Inflammatory macrophage treated with lipopolysaccharide for 1 hour (primary cell): ENCODE measurements at regions not wholly inside any gene's neighbourhood (a gene's known extent, or its start where the extent isn't known, plus 50 kb on each side); places are given as distances from the start of the nearest gene placed in this dataset.

Experiments used
- DNase-seq, 2 donors: peaks; one replicate each; pipeline ENCODE4 v3.0.0-alpha.2; 2020 to 2022

DNA sequence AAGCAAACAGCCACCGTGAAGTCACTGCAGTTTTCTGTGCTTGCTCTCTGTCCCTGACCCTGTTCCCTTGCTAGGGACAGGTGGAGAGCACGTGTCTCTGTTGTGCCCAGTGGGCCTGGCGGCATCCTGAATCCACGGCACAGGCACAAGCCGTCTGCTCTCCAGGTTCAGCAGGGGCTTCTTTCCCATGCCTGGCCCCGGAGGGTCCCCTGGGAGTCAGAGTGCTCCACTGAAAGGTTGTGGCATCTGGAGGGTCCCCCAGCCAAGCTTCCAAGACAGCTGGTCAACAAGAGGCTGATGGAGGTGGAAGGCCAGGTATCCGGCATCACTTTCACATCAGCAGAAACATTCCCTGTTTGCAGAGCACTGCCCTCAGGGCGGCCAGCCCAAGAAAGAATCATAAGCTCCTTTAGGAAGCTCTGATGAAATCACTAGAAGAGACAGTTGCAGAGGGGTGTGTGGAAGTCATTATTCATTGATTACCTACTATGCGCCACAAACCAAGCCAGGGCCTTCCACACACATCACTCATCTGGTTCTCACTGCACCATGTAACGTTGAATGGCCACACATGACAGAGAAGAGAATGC is 346.4 kb upstream of the B3GAT1 start:
- DNase-seq = no peak

GRCh38 chr11:134757633-134758032 is 345.6 kb upstream of the B3GAT1 start:
- DNase-seq = no peak

DNA sequence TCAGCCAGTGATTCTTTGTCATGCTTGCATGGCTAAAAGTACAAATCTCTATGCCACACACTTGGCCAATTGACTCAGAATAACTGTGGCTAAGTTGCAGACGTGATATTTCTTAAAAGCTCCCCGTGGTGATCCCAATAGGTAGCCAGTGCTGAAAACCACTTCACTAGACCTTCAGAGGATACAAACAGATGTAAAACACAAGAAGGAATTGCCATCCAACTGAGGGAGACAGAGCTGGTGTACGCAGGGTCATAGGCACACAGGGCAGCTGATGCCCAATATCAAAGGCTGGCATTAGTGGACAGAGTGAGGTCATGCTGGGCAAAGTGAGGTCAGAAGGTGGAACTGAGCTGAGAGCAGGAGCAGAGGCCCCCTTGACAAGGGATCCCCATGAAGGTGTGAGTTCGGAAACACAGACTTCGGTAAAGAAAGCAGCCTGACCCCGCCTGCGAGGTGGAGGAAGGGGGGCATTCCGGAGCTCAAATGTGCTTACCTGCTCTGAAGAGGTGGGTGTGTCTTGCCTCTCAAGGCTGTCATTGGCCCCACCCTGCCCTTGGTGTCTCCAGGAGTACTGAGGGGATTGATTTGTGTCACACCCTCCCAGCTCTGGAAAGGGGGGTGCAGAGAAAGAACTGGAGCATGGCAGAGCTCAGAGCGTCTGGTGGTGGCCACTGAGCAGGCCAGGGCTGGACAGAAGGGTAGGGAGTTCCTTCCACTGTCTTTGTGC is 344.9 kb upstream of the B3GAT1 start:
- no peak for DNase-seq

GRCh38 chr11:134755535-134755934 is 343.5 kb upstream of the B3GAT1 start:
- DNase-seq = no peak

- DNase-seq = no peak
Measured at GRCh38 chr11:134754521-134755198, 342.6 kb upstream of the B3GAT1 start.

GRCh38 chr11:134753771-134754520 is 341.9 kb upstream of the B3GAT1 start:
- DNase-seq = no peak

DNA sequence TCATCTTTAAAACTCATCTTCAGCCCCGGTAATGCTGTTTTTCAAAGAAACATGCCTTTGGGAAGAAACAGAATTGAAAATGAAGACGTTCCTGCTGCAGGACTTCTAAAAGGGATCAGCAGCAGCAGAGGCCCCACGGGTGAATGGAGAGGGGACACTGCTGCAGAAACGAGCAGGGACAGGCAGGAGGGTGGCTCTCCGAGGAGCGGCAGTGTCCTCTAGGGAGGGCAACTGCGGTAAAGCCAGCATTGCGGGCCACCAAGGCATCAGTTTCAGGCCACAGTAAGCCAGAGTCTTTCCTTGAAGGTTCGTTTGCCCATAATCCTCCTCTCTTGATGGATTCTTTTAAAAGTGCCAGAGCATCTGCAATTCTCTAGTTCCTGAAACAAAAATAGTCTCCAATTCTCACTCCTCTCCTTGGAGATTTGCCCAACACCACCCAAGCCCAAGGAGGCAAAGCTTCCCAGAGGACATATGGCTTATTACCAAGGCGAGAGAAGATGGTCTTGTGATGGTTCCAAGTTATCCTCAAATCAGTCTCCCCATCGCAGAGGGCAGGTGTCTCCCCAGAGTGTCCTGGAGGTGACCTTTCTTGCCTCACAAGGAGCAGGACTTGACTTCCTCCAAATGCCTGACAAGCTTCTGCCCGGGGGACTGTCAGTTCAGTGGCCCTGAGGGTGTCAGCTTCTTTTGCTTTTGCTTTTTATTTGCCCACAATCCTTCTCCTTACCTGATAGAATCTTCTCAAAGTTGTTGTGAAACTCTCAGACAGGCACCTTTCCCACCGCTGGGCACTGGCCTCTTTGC is 341.1 kb upstream of the B3GAT1 start:
- no peak for DNase-seq

DNA sequence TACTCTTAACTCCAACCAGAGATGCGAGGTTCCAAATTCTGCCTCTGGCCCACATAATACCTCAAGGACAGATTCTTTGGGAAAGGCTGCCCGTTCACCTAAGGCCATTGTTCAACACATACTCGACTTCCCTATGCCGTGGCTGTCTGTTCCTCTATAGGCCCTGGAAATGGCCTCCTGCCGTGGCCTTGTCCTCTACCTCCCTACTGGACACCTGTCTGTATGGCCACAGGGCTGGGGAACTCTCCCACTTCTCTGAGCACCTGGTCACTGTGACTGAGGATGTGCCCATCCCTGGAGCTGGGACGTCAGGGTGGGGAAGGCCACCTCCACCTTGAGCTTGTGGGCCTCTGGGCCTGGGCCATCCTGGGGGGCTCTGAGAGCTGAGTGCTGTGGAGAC is 340.5 kb upstream of the B3GAT1 start:
- no peak for DNase-seq

- no peak for DNase-seq
Measured at GRCh38 chr11:134751766-134752165, 339.7 kb upstream of the B3GAT1 start.

GRCh38 chr11:134751031-134751585 is 339.1 kb upstream of the B3GAT1 start:
- DNase-seq = no peak

DNA sequence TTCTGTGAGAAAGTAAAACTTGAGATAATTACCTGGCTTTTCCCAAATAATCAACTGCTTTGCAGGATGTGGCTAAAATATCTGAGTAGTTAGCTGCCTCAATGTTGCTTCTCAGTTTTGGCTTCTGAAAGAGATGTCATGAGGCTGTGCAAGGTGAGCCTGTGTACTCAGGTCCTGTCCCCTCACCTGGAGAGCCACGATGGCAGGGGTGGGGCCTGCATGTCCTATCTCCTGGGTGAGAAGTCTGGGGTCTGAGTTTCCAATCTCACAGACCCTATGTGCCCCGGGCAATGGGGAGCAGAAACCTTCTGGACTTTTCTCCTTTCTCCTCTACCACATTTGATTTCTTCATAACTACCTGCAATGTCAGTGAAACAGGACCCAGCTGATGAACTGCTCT is 338.6 kb upstream of the B3GAT1 start:
- no peak for DNase-seq

GRCh38 chr11:134749040-134749839 is 337.2 kb upstream of the B3GAT1 start:
- no peak for DNase-seq

GRCh38 chr11:134746609-134747008 is 334.6 kb upstream of the B3GAT1 start:
- no peak for DNase-seq

DNA sequence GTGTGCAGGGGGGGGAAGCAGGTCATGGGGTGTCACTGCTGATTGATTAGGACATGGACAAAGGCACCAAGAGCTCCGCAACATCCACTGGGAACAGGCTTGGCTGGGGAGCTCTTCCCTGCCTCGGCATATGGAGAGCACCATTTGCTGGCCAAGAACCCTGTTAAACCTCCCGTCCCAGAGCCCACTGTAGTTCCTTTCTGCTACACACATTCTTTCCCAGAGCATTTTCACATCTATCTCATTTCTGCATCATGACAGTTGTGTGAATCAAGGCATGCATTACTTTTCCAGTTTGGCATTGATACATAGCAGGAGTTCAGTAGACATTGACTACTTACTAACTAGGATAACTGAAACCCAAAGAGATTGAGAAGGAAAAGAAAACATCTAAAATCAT is 333.4 kb upstream of the B3GAT1 start:
- DNase-seq = no peak

- DNase-seq = no peak
Measured at GRCh38 chr11:134743820-134744195, 331.8 kb upstream of the B3GAT1 start.

- DNase-seq = no peak
Measured at GRCh38 chr11:134742956-134743819, 331.1 kb upstream of the B3GAT1 start.

DNA sequence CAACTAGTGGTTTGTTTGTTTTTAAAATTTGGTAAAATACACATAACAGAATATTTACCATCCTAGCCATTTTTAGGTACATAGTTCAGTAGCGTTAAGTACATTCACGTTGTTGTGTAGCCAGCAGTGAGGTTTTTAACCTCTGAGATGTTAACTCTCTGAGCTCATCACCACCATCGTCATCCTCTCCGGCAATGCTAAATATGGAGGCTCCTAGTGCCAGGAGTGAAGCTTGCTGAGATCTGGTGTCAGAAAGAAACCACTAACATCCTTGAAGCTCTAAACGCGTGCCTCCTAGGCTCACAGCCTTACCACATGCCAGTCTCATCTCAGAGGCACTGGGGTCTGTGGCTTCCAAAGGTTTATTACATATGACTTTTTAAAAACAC is 330.2 kb upstream of the B3GAT1 start:
- DNase-seq = no peak

DNA sequence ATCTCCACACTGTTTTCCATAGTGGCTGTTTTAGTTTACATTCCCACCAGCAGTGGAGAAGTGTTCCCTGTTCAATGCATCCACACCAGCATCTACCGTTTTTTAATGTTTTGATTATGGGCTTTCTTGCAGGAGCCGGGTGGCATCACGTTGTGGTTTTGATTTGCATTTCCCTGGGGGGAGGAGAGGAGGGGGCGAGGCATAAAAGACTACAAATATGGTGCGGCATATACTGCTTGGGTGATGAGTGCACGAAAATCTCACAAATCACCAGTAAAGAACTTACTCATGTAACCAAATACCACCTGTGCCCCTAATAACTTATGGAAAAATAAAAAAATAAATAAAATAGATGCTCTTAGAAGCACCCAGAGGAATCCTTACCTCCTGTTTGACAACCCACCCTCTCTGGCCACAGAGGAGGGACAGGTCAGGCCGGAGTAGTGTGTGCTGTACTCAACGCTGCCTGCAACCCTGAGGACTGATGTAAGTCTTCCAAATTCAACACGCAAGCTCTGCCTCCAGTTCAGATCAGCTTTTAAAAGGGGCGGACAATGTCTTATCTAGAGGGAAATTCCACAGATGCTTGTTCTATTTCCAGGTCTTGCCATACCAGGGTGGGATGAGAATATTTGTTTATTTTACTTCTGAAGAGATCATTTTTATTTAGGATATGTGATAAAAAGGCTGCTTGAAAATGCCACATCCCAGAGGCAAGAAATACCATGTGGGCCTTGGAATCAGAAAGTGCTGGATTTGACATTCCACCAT is 329.6 kb upstream of the B3GAT1 start:
- DNase-seq = no peak

DNA sequence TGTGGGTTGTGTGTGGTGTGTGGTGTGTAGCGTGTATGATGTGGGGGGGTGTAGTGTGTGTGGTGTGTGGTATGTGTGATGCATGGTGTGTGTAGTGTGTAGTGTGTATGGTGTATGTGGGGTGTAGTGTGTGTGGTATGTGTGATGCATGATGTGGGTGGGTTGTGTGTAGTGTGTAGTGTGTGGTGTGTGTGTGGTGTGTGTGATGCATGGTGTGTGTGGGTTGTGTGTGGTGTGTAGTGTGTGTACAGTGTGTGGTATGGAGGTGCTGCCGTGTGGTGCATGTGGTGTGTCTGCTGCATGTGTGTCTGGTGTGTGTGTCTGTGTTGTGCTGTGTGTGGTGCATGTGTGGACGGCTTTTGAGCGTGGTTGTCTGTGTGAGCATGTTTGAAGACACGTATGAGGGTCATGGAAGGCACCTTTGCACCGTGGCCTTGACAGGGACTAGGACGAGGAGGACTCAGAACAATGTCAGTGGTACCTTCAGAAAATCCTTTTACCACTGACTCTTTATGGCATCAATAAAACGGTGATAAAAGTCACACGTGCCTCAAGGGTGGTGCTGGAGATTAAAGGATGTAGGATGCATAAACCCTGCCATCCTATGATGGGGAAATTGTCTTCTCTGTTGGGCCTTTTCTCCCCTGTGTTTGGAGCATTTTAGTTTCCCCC is 328.7 kb upstream of the B3GAT1 start:
- DNase-seq = no peak
